GM06990 (cell line): ENCODE measurements at regions not wholly inside any gene's neighbourhood (a gene's known extent, or its start where the extent isn't known, plus 50 kb on each side); places are given as distances from the start of the nearest gene placed in this dataset.

Experiments
- DNase-seq: peaks from one replicate; pipeline ENCODE4 v3.0.0-alpha.2; 2011; ENCODE audit not compliant: insufficient read length; ENCODE audit errors: extremely low read depth
- H3K27me3 ChIP-seq: replicated peaks from 2 replicates; pipeline ENCODE4 v1.6.0; 2011; ENCODE audit warnings: low read length; ENCODE audit not compliant: control insufficient read depth, insufficient read depth
- H3K36me3 ChIP-seq: 2 replicates; pipeline ENCODE4 v1.5.1; 2011; ENCODE audit warnings: low read length; ENCODE audit not compliant: control insufficient read depth, insufficient read depth
- H3K4me3 ChIP-seq: replicated peaks from 2 replicates; pipeline ENCODE4 v1.5.1; 2011; ENCODE audit warnings: low read depth, mild to moderate bottlenecking, control low read depth, low read length
- TF ChIP-seq, protein P1 (sequence below): IDR thresholded peaks from 2 replicates; pipeline ENCODE4 v1.5.1; 2011; ENCODE audit warnings: low read length, control low read depth, mild to moderate bottlenecking, inconsistent platforms; ENCODE audit not compliant: insufficient read depth, poor library complexity, severe bottlenecking

DNA sequence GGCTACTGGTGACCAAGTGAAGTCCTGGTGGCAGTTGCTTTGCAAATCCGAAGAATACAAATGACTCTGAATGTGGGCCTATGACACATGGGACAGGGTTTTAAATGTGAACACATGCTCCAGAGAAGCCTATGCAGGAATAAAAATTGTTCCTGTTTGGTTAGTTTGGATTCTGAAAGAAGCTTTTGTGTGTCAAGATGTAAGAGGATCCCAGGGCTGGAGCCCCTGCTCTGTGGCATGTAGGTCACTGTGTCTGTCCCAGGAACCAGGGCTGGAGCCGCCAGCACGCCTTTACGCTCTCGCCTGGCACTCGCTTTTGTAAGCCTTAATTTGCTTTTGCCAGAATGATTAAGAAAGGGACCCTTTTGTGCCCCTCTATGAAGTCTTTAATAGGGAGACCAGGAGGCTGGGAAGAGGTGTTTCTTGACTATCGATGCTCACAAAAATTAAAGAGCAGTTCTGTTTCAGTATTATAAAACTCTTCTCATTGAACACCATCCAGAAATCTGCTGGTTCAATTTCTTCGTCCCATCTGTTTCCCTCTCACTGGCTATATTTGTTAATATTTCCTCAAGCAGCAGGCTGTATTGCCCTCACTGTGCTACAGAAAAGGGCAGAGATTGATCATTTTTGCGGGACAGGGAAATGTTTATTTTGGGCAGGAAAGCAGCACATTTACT is 532.7 kb upstream of the POU3F3 start:
- TF ChIP-seq, protein P1, sequence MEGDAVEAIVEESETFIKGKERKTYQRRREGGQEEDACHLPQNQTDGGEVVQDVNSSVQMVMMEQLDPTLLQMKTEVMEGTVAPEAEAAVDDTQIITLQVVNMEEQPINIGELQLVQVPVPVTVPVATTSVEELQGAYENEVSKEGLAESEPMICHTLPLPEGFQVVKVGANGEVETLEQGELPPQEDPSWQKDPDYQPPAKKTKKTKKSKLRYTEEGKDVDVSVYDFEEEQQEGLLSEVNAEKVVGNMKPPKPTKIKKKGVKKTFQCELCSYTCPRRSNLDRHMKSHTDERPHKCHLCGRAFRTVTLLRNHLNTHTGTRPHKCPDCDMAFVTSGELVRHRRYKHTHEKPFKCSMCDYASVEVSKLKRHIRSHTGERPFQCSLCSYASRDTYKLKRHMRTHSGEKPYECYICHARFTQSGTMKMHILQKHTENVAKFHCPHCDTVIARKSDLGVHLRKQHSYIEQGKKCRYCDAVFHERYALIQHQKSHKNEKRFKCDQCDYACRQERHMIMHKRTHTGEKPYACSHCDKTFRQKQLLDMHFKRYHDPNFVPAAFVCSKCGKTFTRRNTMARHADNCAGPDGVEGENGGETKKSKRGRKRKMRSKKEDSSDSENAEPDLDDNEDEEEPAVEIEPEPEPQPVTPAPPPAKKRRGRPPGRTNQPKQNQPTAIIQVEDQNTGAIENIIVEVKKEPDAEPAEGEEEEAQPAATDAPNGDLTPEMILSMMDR = no peak

DNA sequence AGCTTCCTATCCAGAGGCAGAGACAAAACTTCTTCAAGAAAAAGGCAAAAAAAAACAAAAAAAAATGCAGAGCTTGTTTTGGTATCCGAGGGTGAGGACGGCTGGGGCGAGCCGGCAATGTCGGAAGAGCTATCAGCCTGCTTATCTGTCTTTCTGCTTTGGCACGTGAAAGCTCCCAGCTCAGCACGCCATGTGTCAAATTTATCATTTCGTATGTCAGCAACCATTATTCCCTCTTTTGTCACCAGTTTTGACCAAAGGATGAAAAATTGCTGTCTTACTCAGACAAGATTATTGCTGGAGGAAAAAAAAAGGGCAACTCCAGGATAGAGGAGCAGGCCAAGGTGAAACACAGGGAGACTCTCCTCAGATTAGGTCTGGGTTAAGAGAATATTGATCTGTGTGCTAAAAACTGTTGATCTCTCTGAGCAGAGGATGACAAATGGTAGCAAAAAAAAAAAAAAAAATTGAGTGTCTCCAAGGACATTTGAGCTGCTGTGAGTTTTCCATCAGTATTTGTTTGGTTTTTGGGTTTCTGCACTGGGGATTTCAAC is 532.0 kb upstream of the POU3F3 start:
- Histone ChIP-seq H3K36me3 (no peaks in the 10 kb centered on the region), H3K27me3 (no peaks in the 10 kb centered on the region), H3K4me3 (no peak overlapping the region)
- DNase-seq = no peak
- TF ChIP-seq, protein P1 = no peak

More for the DNA sequence above, 532.7 kb upstream of the POU3F3 start:
- Histone ChIP-seq H3K27me3 (no peaks in the 10 kb centered on the region), H3K36me3 (no peaks in the 10 kb centered on the region), H3K4me3 (no peak overlapping the region)
- DNase-seq = no peak

DNA sequence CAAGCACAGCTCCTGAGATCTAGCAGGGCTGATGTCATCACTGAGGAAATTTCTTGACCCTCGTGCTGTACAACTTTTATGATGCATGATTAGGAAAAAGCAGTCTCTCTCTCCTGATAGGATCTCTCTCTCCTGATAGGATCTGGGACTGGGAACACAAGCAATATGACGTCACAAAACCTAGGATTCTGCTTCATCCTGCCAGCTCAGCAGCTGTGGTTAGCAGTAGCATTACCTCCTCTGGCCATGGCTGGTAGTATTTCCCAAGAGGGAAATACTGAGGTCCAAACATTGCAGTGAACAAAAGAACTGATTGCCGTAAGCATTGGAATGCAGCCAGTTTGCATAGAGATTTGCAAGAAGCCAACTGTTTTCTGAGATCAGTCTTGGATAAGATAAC is 521.2 kb upstream of the POU3F3 start:
- Histone ChIP-seq H3K4me3 (no peak overlapping the region), H3K36me3 (no peaks in the 10 kb centered on the region), H3K27me3 (no peaks in the 10 kb centered on the region)
- TF ChIP-seq, protein P1 = no peak
- no peak for DNase-seq

DNA sequence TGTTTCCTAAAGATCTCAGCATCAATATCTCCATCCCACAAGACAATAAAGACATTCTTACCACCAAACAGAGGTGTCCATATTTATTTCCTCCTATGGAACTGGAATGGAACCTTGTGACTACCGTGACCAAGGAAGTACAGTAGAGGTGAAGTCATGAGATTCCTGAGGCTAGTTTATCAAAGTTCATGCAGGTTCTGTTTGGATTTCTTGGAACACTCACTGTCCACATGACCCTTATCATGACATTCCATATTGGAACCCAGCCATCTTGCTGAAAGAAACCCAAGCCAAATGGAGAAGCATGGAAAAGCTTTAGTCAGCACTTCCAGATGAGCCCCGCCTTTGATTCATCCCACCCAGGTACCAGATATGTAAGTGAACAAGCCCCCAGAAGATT is 516.0 kb upstream of the POU3F3 start:
- no peak overlapping the region for H3K4me3 ChIP-seq
- TF ChIP-seq, protein P1 = no peak
- H3K36me3 ChIP-seq = no peaks in the 10 kb centered on the region
- DNase-seq = no peak
- no peaks in the 10 kb centered on the region for H3K27me3 ChIP-seq

DNA sequence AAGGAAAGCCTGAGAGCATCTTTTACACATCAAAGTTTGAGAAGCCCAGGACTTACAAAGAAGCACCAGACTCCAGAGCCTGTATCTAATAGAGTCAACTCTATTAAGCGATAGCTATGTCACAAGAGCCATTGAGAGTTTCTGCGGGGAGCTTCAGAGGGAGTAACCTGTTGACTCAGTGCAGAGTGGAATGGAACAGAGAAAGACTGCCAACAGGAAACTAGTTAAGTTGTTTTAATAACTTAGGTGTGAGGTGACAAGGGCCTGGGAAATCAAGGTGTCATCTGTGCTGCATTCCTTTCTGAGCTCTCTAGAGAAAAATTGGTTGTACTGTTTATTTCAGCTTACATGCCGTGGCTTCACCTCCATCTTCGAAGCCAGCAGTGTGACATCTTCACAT is 513.8 kb upstream of the POU3F3 start:
- TF ChIP-seq, protein P1 = no peak
- DNase-seq = no peak
- H3K36me3 ChIP-seq = no peaks in the 10 kb centered on the region

More for the DNA sequence above, 513.8 kb upstream of the POU3F3 start:
- Histone ChIP-seq H3K4me3 (no peak overlapping the region), H3K27me3 (no peaks in the 10 kb centered on the region)
